SK-N-SH treated with all-trans-retinoic acid at 6 μM for 48 hours (cell line): ENCODE measurements at regions not wholly inside any gene's neighbourhood (a gene's known extent, or its start where the extent isn't known, plus 50 kb on each side); places are given as distances from the start of the nearest gene placed in this dataset.
"Not testable (repeated sequence)": the region's sequence is repeated elsewhere in the genome, so short reads cannot be mapped to it uniquely, and the experiment has no call there.

Source experiments
- ARNTL ChIP-seq: fragments of 450-650 bp; formaldehyde crosslinking; IDR thresholded peaks from 2 replicates; pipeline ENCODE4 v1.5.0; 2020; ENCODE audit warnings: low read depth, mild to moderate bottlenecking, moderate library complexity, borderline replicate concordance
- BACH2 ChIP-seq: fragments of 250-450 bp; sonication (Bioruptor Pico); IDR thresholded peaks from 2 replicates; pipeline ENCODE4 v1.9.0; 2021; ENCODE audit warnings: mild to moderate bottlenecking, borderline replicate concordance
- ESRRG ChIP-seq: fragments of 250-450 bp; sonication (Bioruptor Pico); IDR thresholded peaks from 2 replicates; pipeline ENCODE4 v1.6.1; 2021; ENCODE audit warnings: mild to moderate bottlenecking
- ISL1 ChIP-seq: fragments of 250-450 bp; sonication (Bioruptor Pico); IDR thresholded peaks from 2 replicates; pipeline ENCODE4 v2.1.2; 2022; ENCODE audit warnings: mild to moderate bottlenecking, moderate library complexity
- PPARA ChIP-seq: fragments of 250-450 bp; sonication (Bioruptor Pico); IDR thresholded peaks from 2 replicates; pipeline ENCODE4 v1.5.0; 2020; ENCODE audit warnings: mild to moderate bottlenecking, borderline replicate concordance
- RARB ChIP-seq: fragments of 250-450 bp; sonication (Bioruptor Pico); IDR thresholded peaks from 2 replicates; pipeline ENCODE4 v1.8.0; 2021; ENCODE audit warnings: mild to moderate bottlenecking, moderate library complexity
- TCF4 ChIP-seq: fragments of 250-450 bp; sonication (Bioruptor Pico); IDR thresholded peaks from 2 replicates; pipeline ENCODE4 v1.8.0; 2021; ENCODE audit warnings: mild to moderate bottlenecking, moderate library complexity, borderline replicate concordance
- ZNF8 ChIP-seq: fragments of 450-650 bp; formaldehyde crosslinking; IDR thresholded peaks from 2 replicates; pipeline ENCODE4 v1.5.0; 2020; ENCODE audit warnings: mild to moderate bottlenecking, moderate library complexity
- TF ChIP-seq, protein P1 (sequence below): fragments of 250-450 bp; sonication (Bioruptor Pico); IDR thresholded peaks from 2 replicates; pipeline ENCODE4 v1.5.1; 2020; ENCODE audit warnings: low read depth, mild to moderate bottlenecking, moderate library complexity
- TF ChIP-seq, protein P2 (sequence below): fragments of 250-450 bp; sonication (Bioruptor Pico); IDR thresholded peaks from 2 replicates; pipeline ENCODE4 v1.8.0; 2020; ENCODE audit warnings: mild to moderate bottlenecking, moderate library complexity, borderline replicate concordance
- TF ChIP-seq, protein P3 (sequence below): fragments of 250-450 bp; sonication (Bioruptor Pico); IDR thresholded peaks from 2 replicates; pipeline ENCODE4 v1.5.1; 2021; ENCODE audit warnings: mild to moderate bottlenecking, moderate library complexity

DNA sequence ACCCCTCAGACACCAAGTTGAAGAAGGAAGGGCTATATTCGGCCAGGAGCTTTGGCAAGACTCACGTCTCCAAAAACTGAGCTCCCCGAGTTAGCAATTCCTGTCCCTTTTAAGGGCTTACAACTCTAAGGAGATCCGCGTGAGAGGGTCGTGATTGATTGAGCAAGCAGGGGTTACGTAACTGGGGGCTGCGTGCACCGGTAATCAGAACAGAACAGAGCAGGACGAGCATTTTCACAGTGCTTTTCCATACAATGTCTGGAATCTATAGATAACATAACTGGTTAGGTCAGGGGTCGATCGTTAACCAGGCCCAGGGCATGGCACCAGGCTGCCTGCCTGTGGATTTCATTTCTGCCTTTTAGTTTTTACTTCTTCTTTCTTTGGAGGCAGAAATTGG is 245.3 kb upstream of the MME start:
- TF ChIP-seq RARB (CRISPR knock-in tag); ARNTL; TCF4 (CRISPR knock-in tag); ZNF8 (CRISPR knock-in tag); ESRRG (CRISPR knock-in tag); ISL1 (CRISPR knock-in tag); PPARA (CRISPR knock-in tag); BACH2 (CRISPR knock-in tag): not testable (repeated sequence)
- TF ChIP-seq, protein P1, sequence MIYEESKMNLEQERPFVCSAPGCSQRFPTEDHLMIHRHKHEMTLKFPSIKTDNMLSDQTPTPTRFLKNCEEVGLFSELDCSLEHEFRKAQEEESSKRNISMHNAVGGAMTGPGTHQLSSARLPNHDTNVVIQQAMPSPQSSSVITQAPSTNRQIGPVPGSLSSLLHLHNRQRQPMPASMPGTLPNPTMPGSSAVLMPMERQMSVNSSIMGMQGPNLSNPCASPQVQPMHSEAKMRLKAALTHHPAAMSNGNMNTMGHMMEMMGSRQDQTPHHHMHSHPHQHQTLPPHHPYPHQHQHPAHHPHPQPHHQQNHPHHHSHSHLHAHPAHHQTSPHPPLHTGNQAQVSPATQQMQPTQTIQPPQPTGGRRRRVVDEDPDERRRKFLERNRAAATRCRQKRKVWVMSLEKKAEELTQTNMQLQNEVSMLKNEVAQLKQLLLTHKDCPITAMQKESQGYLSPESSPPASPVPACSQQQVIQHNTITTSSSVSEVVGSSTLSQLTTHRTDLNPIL (CRISPR knock-in tag): not testable (repeated sequence)
- TF ChIP-seq, protein P2, sequence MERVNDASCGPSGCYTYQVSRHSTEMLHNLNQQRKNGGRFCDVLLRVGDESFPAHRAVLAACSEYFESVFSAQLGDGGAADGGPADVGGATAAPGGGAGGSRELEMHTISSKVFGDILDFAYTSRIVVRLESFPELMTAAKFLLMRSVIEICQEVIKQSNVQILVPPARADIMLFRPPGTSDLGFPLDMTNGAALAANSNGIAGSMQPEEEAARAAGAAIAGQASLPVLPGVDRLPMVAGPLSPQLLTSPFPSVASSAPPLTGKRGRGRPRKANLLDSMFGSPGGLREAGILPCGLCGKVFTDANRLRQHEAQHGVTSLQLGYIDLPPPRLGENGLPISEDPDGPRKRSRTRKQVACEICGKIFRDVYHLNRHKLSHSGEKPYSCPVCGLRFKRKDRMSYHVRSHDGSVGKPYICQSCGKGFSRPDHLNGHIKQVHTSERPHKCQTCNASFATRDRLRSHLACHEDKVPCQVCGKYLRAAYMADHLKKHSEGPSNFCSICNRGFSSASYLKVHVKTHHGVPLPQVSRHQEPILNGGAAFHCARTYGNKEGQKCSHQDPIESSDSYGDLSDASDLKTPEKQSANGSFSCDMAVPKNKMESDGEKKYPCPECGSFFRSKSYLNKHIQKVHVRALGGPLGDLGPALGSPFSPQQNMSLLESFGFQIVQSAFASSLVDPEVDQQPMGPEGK (CRISPR knock-in tag): not testable (repeated sequence)
- TF ChIP-seq, protein P3, sequence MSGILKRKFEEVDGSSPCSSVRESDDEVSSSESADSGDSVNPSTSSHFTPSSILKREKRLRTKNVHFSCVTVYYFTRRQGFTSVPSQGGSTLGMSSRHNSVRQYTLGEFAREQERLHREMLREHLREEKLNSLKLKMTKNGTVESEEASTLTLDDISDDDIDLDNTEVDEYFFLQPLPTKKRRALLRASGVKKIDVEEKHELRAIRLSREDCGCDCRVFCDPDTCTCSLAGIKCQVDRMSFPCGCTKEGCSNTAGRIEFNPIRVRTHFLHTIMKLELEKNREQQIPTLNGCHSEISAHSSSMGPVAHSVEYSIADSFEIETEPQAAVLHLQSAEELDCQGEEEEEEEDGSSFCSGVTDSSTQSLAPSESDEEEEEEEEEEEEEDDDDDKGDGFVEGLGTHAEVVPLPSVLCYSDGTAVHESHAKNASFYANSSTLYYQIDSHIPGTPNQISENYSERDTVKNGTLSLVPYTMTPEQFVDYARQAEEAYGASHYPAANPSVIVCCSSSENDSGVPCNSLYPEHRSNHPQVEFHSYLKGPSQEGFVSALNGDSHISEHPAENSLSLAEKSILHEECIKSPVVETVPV (CRISPR knock-in tag): not testable (repeated sequence)
